Fibroblast of lung (primary cell): ENCODE measurements at regions not wholly inside any gene's neighbourhood (a gene's known extent, or its start where the extent isn't known, plus 50 kb on each side); places are given as distances from the start of the nearest gene placed in this dataset.

Experiments used
- EZH2 ChIP-seq: IDR thresholded peaks from 2 replicates; pipeline ENCODE4 v1.5.1; 2012; ENCODE audit warnings: low read length, control low read depth, mild to moderate bottlenecking; ENCODE audit errors: missing control alignments
- TF ChIP-seq, protein P1 (sequence below), 2 donors: IDR thresholded peaks in 1 of 2; conservative IDR thresholded peaks in 1 of 2; 1 replicate in 1 of 2; 2 replicates in 1 of 2; pipeline ENCODE4 v1.5.1; 2011 to 2012; ENCODE audit warnings: low read length in 2 of 2, control low read depth in 1 of 2, inconsistent platforms in 1 of 2, low read depth in 1 of 2, mild to moderate bottlenecking in 1 of 2

DNA sequence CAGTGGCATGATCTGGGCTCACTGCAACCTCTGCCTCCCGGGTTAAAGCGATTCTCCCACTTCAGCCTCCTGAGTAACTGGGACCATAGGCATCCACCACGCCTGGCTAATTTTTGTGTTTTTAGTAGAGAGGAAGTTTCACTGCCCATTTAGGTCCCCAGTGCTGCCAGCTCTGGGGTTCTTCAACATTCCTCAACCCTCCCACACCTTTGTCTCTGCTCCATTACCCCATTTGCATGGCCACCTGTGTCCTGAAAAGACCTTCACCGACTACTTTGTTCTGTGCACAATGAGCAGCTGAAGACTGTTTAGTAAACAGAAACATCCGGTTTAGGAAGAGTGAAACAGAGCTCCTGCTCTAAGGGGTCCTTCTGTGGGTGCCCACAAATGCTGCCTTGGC lies 92.0 kb downstream of the FAM43A start:
- TF ChIP-seq, protein P1, sequence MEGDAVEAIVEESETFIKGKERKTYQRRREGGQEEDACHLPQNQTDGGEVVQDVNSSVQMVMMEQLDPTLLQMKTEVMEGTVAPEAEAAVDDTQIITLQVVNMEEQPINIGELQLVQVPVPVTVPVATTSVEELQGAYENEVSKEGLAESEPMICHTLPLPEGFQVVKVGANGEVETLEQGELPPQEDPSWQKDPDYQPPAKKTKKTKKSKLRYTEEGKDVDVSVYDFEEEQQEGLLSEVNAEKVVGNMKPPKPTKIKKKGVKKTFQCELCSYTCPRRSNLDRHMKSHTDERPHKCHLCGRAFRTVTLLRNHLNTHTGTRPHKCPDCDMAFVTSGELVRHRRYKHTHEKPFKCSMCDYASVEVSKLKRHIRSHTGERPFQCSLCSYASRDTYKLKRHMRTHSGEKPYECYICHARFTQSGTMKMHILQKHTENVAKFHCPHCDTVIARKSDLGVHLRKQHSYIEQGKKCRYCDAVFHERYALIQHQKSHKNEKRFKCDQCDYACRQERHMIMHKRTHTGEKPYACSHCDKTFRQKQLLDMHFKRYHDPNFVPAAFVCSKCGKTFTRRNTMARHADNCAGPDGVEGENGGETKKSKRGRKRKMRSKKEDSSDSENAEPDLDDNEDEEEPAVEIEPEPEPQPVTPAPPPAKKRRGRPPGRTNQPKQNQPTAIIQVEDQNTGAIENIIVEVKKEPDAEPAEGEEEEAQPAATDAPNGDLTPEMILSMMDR (conservative IDR thresholded peaks at IDR 0.05 in 1 of 2, IDR thresholded peaks at IDR 0.05 in 1 of 2; ENCODE audit: low read depth in 1 of 2, low read length in 2 of 2) = no peak
- no peak for TF ChIP-seq EZH2
